ENCODE measurements at regions not wholly inside any gene's neighbourhood (a gene's known extent, or its start where the extent isn't known, plus 50 kb on each side); places are given as distances from the start of the nearest gene placed in this dataset.

DNA sequence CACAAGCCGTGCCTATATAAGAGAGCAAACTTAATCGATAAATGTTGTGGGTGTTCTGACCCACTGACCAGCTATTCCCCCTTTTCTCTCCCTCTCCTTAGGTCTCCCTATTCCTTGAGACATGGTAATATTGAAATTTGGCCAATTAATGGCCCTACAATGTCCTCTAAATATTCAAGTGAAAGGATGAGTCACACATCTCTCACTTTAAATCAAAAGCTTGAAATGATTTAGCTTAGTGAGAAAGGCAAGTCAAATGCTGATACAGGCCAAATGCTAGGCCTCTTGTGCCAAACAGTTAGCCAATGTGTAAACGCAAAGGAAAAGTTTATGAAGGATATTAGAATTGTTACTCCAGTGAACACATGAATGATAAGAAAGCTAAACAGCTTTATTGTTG, 102.2 kb upstream of the CPNE8 start:
- Histone ChIP-seq H3K4me2 (ENCODE audit: control insufficient read depth, extremely low read depth, insufficient read depth, low read depth, low read length) (no peak overlapping the region), H3K9ac (ENCODE audit: control insufficient read depth, extremely low read depth, insufficient read depth, low read length) (no peak overlapping the region), H3K4me1 (ENCODE audit: control insufficient read depth, extremely low read depth, insufficient read depth, low read length) (no peaks in the 10 kb centered on the region), H3K9me1 (ENCODE audit: control insufficient read depth, extremely low read depth, insufficient read depth, low read length) (no peaks in the 10 kb centered on the region), H3K4me3 (ENCODE audit: control insufficient read depth in 2 of 3, extremely low read depth in 1 of 3, insufficient read depth in 2 of 3, low read depth in 1 of 3, low read length in 3 of 3) (no peak overlapping the region), H3K27me3 (ENCODE audit: control insufficient read depth, extremely low read depth, insufficient read depth, low read length) (no peaks in the 10 kb centered on the region), H3K79me2 (ENCODE audit: control insufficient read depth, insufficient read depth, low read length) (no peaks in the 10 kb centered on the region), H3K36me3 (ENCODE audit: control insufficient read depth in 2 of 2, extremely low read depth in 1 of 2, insufficient read depth in 2 of 2, low read length in 2 of 2) (no peaks in the 10 kb centered on the region), H4K20me1 (ENCODE audit: control insufficient read depth, extremely low read depth, insufficient read depth, low read length) (no peaks in the 10 kb centered on the region), H2AFZ (ENCODE audit: control insufficient read depth, low read length) (no peak overlapping the region), H3K27ac (ENCODE audit: control insufficient read depth, insufficient read depth, low read length) (no peak overlapping the region), H3K9me3 (ENCODE audit: control insufficient read depth, low read depth, low read length) (no peaks in the 10 kb centered on the region)
- FAIRE-seq (no peak), DNase-seq (ENCODE audit: low read depth, low spot score) (no peak)
- dilution Hi-C loops (cut with MboI; ENCODE audit: extremely low pct_ligation_motif_present, low sequenced_read_pairs), result no loop called here
- TF ChIP-seq, protein P1, sequence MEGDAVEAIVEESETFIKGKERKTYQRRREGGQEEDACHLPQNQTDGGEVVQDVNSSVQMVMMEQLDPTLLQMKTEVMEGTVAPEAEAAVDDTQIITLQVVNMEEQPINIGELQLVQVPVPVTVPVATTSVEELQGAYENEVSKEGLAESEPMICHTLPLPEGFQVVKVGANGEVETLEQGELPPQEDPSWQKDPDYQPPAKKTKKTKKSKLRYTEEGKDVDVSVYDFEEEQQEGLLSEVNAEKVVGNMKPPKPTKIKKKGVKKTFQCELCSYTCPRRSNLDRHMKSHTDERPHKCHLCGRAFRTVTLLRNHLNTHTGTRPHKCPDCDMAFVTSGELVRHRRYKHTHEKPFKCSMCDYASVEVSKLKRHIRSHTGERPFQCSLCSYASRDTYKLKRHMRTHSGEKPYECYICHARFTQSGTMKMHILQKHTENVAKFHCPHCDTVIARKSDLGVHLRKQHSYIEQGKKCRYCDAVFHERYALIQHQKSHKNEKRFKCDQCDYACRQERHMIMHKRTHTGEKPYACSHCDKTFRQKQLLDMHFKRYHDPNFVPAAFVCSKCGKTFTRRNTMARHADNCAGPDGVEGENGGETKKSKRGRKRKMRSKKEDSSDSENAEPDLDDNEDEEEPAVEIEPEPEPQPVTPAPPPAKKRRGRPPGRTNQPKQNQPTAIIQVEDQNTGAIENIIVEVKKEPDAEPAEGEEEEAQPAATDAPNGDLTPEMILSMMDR (optimal IDR thresholded peaks at IDR 0.05 in 1 of 3, IDR thresholded peaks at IDR 0.05 in 1 of 3, conservative IDR thresholded peaks at IDR 0.05 in 1 of 3; ENCODE audit: extremely low read depth in 1 of 3, insufficient read depth in 2 of 3, low read length in 3 of 3), result no peak
- TF ChIP-seq EZH2 (IDR thresholded peaks at IDR 0.05; ENCODE audit: low read length), result no peak

DNA sequence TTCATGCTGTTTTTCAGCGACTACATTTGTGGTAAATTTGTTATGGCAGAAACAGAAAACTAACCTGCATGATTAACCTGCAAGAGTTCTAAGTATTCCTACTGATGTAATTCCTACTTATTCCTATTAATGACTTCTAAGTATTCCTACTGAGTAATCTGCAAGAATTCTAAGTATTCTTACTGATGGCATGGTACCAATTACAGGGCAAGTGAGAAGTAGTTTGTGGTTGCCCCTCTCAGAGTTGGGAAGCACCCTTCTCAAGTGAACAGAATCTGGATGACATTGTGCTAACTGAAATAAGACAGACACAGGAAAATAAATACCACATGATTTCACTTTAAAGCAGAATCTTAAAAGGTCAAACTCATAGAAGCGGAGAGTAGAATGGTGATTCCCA, 100.9 kb upstream of the CPNE8 start:
- Histone ChIP-seq H3K27me3 (ENCODE audit: control insufficient read depth, extremely low read depth, insufficient read depth, low read length) (no peaks in the 10 kb centered on the region), H3K36me3 (ENCODE audit: control insufficient read depth in 2 of 2, extremely low read depth in 1 of 2, insufficient read depth in 2 of 2, low read length in 2 of 2) (no peaks in the 10 kb centered on the region), H3K4me3 (ENCODE audit: control insufficient read depth in 2 of 3, extremely low read depth in 1 of 3, insufficient read depth in 2 of 3, low read depth in 1 of 3, low read length in 3 of 3) (no peak overlapping the region), H3K4me2 (ENCODE audit: control insufficient read depth, extremely low read depth, insufficient read depth, low read depth, low read length) (no peak overlapping the region), H2AFZ (ENCODE audit: control insufficient read depth, low read length) (no peak overlapping the region), H3K79me2 (ENCODE audit: control insufficient read depth, insufficient read depth, low read length) (no peaks in the 10 kb centered on the region), H3K9me1 (ENCODE audit: control insufficient read depth, extremely low read depth, insufficient read depth, low read length) (no peaks in the 10 kb centered on the region), H3K9ac (ENCODE audit: control insufficient read depth, extremely low read depth, insufficient read depth, low read length) (no peak overlapping the region), H3K27ac (ENCODE audit: control insufficient read depth, insufficient read depth, low read length) (no peak overlapping the region), H3K4me1 (ENCODE audit: control insufficient read depth, extremely low read depth, insufficient read depth, low read length) (no peaks in the 10 kb centered on the region), H3K9me3 (ENCODE audit: control insufficient read depth, low read depth, low read length) (no peaks in the 10 kb centered on the region), H4K20me1 (ENCODE audit: control insufficient read depth, extremely low read depth, insufficient read depth, low read length) (no peaks in the 10 kb centered on the region)
- TF ChIP-seq EZH2 (IDR thresholded peaks at IDR 0.05; ENCODE audit: low read length), result no peak
- TF ChIP-seq, protein P1 (optimal IDR thresholded peaks at IDR 0.05 in 1 of 3, IDR thresholded peaks at IDR 0.05 in 1 of 3, conservative IDR thresholded peaks at IDR 0.05 in 1 of 3; ENCODE audit: extremely low read depth in 1 of 3, insufficient read depth in 2 of 3, low read length in 3 of 3), result no peak
- dilution Hi-C loops (cut with MboI; ENCODE audit: extremely low pct_ligation_motif_present, low sequenced_read_pairs), result no loop called here
- FAIRE-seq, result no peak
- no peak for DNase-seq (ENCODE audit: low read depth, low spot score)

Measured in keratinocyte (primary cell).